GM12878 (cell line): ENCODE measurements at regions not wholly inside any gene's neighbourhood (a gene's known extent, or its start where the extent isn't known, plus 50 kb on each side); places are given as distances from the start of the nearest gene placed in this dataset.

Experiments
- ATAC-seq: fragments of 200-7000 bp; cut with Tn5 transposase; 3 replicates; pipeline ENCODE4 v1.9.1; 2020; ENCODE audit warnings: mild to moderate bottlenecking, moderate library complexity
- BruUV-seq: library from RNA; stranded (reverse); fragments of 400-500 nt; replicated peaks from 2 replicates; lab custom pipeline; 2021; lab: Mats Ljungman, UMichigan
- CTCF ChIA-PET: fragments of 300-600 bp; sonication (Branson Sonifier 250); formaldehyde crosslinking; extraction: SDS; loops from one replicate; lab custom pipeline; 2021; ENCODE audit warnings: inconsistent platforms; lab: Yijun Ruan, JAX
- POLR2A ChIA-PET: fragments of 350-600 bp; formaldehyde crosslinking; extraction: SDS; loops from one replicate; lab custom pipeline; 2021; ENCODE audit warnings: inconsistent platforms; lab: Charles Lee
- RAD21 ChIA-PET: fragments of 300-600 bp; sonication (Branson Sonifier 250); formaldehyde crosslinking; loops from one replicate; lab custom pipeline; 2023; ENCODE audit warnings: antibody characterized with exemption; ENCODE audit not compliant: unreplicated experiment; lab: Charles Lee
- SMC1A ChIA-PET: fragments of 300-600 bp; sonication (Branson Sonifier 250); formaldehyde crosslinking; loops from one replicate; lab custom pipeline; 2023; ENCODE audit not compliant: unreplicated experiment, uncharacterized antibody; lab: Charles Lee
- DNase-seq: peaks from one replicate; pipeline ENCODE4 v3.0.0-alpha.2; 2011; ENCODE audit warnings: low read depth, low spot score
- FAIRE-seq: peaks from 3 replicates; lab custom pipeline; 2011; peaks lifted over from hg19 to GRCh38; lab: Jason Lieb, UNC
- H2AFZ ChIP-seq: 2 replicates; pipeline ENCODE4 v1.6.0; 2011; ENCODE audit warnings: low read depth, low read length, control low read depth; ENCODE audit not compliant: control insufficient read depth
- H3K27ac ChIP-seq: 2 replicates; pipeline ENCODE4 v1.5.1; 2011; ENCODE audit warnings: control low read depth; ENCODE audit not compliant: control insufficient read depth, insufficient read depth
- H3K27me3 ChIP-seq, 2 experiments: replicated peaks in 1 of 2; 2 replicates each; pipeline versions ENCODE4 v1.6.0 to v1.6.1; 2011; ENCODE audit warnings: low read length in 1 of 2; ENCODE audit not compliant: control insufficient read depth in 2 of 2, insufficient read depth in 2 of 2
- H3K36me3 ChIP-seq, 2 experiments: 2 replicates each; pipeline ENCODE4 v1.5.1; 2011; ENCODE audit warnings: low read length in 1 of 2; ENCODE audit not compliant: control insufficient read depth in 2 of 2, insufficient read depth in 2 of 2
- H3K4me1 ChIP-seq: 2 replicates; pipeline ENCODE4 v1.6.1; 2011; ENCODE audit warnings: mild to moderate bottlenecking, low read length, moderate library complexity, mixed read lengths; ENCODE audit not compliant: control insufficient read depth, insufficient read depth
- H3K4me2 ChIP-seq: 2 replicates; pipeline ENCODE4 v1.6.0; 2011; ENCODE audit warnings: control low read depth; ENCODE audit not compliant: control insufficient read depth, insufficient read depth
- H3K4me3 ChIP-seq: fragments of 200-600 bp; sonication (generic); 2 replicates; pipeline ENCODE4 v1.5.1; 2016
- H3K79me2 ChIP-seq: 2 replicates; pipeline ENCODE4 v1.6.0; 2011; ENCODE audit warnings: low read length; ENCODE audit not compliant: control insufficient read depth, insufficient read depth
- H3K9ac ChIP-seq: 2 replicates; pipeline ENCODE4 v1.8.0; 2011; ENCODE audit warnings: low read length, control low read depth, mixed read lengths; ENCODE audit not compliant: control insufficient read depth, insufficient read depth
- H3K9me3 ChIP-seq: replicated peaks from 3 replicates; pipeline ENCODE4 v1.5.1; 2011; ENCODE audit warnings: mild to moderate bottlenecking, low read length; ENCODE audit not compliant: control insufficient read depth, insufficient read depth
- H4K20me1 ChIP-seq: 2 replicates; pipeline ENCODE4 v1.6.0; 2011; ENCODE audit not compliant: control insufficient read depth, insufficient read depth
- BCL11A ChIP-seq: IDR thresholded peaks from 2 replicates; pipeline ENCODE4 v1.6.1; 2011; ENCODE audit warnings: low read depth, low read length
- CREB1 ChIP-seq: IDR thresholded peaks from 2 replicates; pipeline ENCODE4 v1.6.1; 2012; ENCODE audit warnings: low read depth, mild to moderate bottlenecking, inconsistent platforms
- ETV6 ChIP-seq, 2 experiments: fragments of 450-650 bp in 1 of 2; IDR thresholded peaks in 1 of 2; conservative IDR thresholded peaks in 1 of 2; 2 replicates each; pipeline ENCODE4 v1.6.1; 2014; ENCODE audit warnings: antibody characterized with exemption in 1 of 2, borderline replicate concordance in 1 of 2, low read depth in 1 of 2, mild to moderate bottlenecking in 1 of 2, moderate library complexity in 1 of 2
- EZH2 ChIP-seq: IDR thresholded peaks from 2 replicates; pipeline ENCODE4 v1.6.1; 2012; ENCODE audit warnings: low read depth, mild to moderate bottlenecking, control low read depth, inconsistent platforms, low read length, borderline replicate concordance; ENCODE audit not compliant: control insufficient read depth
- GABPA ChIP-seq: IDR thresholded peaks from 2 replicates; pipeline ENCODE4 v1.6.1; 2014; ENCODE audit warnings: antibody characterized with exemption, low read depth, mild to moderate bottlenecking, inconsistent platforms
- IRF4 ChIP-seq: IDR thresholded peaks from 2 replicates; pipeline ENCODE4 v1.6.1; 2011; ENCODE audit warnings: low read depth, low read length
- KAT2A ChIP-seq: conservative IDR thresholded peaks from 2 replicates; pipeline ENCODE4 v1.6.1; 2011; ENCODE audit warnings: low read depth, low read length; ENCODE audit not compliant: control insufficient read depth
- RAD51 ChIP-seq: fragments of 450-650 bp; IDR thresholded peaks from 2 replicates; pipeline ENCODE4 v1.6.1; 2016; ENCODE audit warnings: moderate library complexity, mild to moderate bottlenecking, inconsistent platforms
- SIN3A ChIP-seq: IDR thresholded peaks from 2 replicates; pipeline ENCODE4 v1.6.1; 2012; ENCODE audit warnings: low read depth, low read length, improper control_type of control experiment
- SUZ12 ChIP-seq: fragments of 200-600 bp; sonication (generic); IDR thresholded peaks from one replicate; pipeline ENCODE4 v1.6.1; 2018; ENCODE audit warnings: antibody characterized with exemption, mild to moderate bottlenecking; ENCODE audit not compliant: unreplicated experiment
- TCF12 ChIP-seq: IDR thresholded peaks from 2 replicates; pipeline ENCODE4 v1.6.1; 2011; ENCODE audit warnings: low read depth, mild to moderate bottlenecking, low read length
- YY1 ChIP-seq: IDR thresholded peaks from 2 replicates; pipeline ENCODE4 v1.6.1; 2011; ENCODE audit warnings: low read depth, mild to moderate bottlenecking, low read length
- ZSCAN29 ChIP-seq: fragments of 450-650 bp; IDR thresholded peaks from 2 replicates; pipeline ENCODE4 v1.6.1; 2017; ENCODE audit warnings: mild to moderate bottlenecking, moderate library complexity
- WGBS: methylation state at CpG from one replicate; pipeline ENCODE4 v1.1.6; 2016; ENCODE audit warnings: low lambda C conversion rate; ENCODE audit not compliant: insufficient replicate concordance, insufficient coverage; ENCODE audit errors: missing lambda C conversion rate; 5-methylcytosine and 5-hydroxymethylcytosine counted together
- in situ Hi-C: fragments of 300-500 bp; cut with MboI; formaldehyde crosslinking; loops from 9 replicates; pipeline ENCODE4 v1.14.3; 2018; ENCODE audit warnings: mixed read lengths
- intact Hi-C: fragments of 100-400 bp; cut with micrococcal nuclease; formaldehyde crosslinking; loops from one replicate; pipeline ENCODE4 v1.14.2; 2022; ENCODE audit not compliant: unreplicated experiment
- TF ChIP-seq, protein P1 (sequence below): fragments of 450-650 bp; IDR thresholded peaks from 2 replicates; pipeline ENCODE4 v1.6.1; 2017; ENCODE audit warnings: low read depth, mild to moderate bottlenecking, moderate library complexity
- TF ChIP-seq, protein P2 (sequence below): IDR thresholded peaks from 2 replicates; pipeline ENCODE4 v1.6.1; 2011; ENCODE audit warnings: mild to moderate bottlenecking, low read depth, low read length, moderate library complexity; ENCODE audit not compliant: insufficient replicate concordance

DNA sequence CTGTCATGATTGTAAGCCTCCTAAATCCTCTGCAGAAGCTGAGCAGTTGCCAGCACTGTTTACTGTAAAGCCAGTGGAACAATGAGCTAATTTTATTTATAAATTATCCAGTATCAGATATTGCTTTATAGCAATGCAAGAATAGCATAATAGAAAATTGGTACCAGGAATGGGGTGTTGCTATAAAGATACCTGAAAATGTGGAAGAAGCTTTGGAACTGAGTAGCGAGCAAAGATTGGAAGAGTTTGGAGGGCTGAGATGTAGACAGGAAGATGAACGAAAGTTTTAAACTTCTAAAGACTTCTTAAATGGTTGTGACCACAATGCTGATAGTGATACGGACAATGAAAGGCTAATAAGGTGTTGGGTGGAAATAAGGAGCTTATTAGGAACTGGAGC lies 917.4 kb upstream of the POT1 start:
- no peak overlapping the region for H3K27ac ChIP-seq
- intact Hi-C loops (no loop called here), in situ Hi-C loops (no loop called here)
- ATAC-seq (no peak), DNase-seq (no peak), FAIRE-seq (no peak)
- H3K9ac ChIP-seq, result no peak overlapping the region
- no peak overlapping the region for H2AFZ ChIP-seq
- H3K4me1 ChIP-seq, result no peaks in the 10 kb centered on the region
- ChIA-PET RAD21 (no interaction called here), POLR2A (interaction anchor here (1.2 kb wide), 1 partner anchor 23 kb away, joined by 3 read pairs; no protein-coding TSS in a partner anchor), CTCF (no interaction called here), SMC1A (interaction anchor here (0.9 kb wide), 1 partner anchor 25 kb away, joined by 3 read pairs; no protein-coding TSS in a partner anchor)
- no TSS peak for BruUV-seq
- no peaks in the 10 kb centered on the region for H3K9me3 ChIP-seq
- H3K79me2 ChIP-seq, result no peaks in the 10 kb centered on the region
- H4K20me1 ChIP-seq, result no peaks in the 10 kb centered on the region
- 4% methylated on average over 3 of the region's 3 CpGs for WGBS
- no peak overlapping the region for H3K4me2 ChIP-seq
- H3K4me3 ChIP-seq, result no peak overlapping the region
- TF ChIP-seq ETV6 (conservative IDR thresholded peaks at IDR 0.05 in 1 of 2, IDR thresholded peaks at IDR 0.05 in 1 of 2; ENCODE audit: borderline replicate concordance in 1 of 2, low read depth in 1 of 2), result no peak
- TF ChIP-seq RAD51, result no peak
- TF ChIP-seq GABPA, result no peak
- no peak for TF ChIP-seq ZSCAN29
- no peak for TF ChIP-seq CREB1
- TF ChIP-seq BCL11A, result no peak
- no peak for TF ChIP-seq SIN3A
- TF ChIP-seq EZH2, result no peak
- TF ChIP-seq KAT2A, result no peak
- TF ChIP-seq, protein P1, sequence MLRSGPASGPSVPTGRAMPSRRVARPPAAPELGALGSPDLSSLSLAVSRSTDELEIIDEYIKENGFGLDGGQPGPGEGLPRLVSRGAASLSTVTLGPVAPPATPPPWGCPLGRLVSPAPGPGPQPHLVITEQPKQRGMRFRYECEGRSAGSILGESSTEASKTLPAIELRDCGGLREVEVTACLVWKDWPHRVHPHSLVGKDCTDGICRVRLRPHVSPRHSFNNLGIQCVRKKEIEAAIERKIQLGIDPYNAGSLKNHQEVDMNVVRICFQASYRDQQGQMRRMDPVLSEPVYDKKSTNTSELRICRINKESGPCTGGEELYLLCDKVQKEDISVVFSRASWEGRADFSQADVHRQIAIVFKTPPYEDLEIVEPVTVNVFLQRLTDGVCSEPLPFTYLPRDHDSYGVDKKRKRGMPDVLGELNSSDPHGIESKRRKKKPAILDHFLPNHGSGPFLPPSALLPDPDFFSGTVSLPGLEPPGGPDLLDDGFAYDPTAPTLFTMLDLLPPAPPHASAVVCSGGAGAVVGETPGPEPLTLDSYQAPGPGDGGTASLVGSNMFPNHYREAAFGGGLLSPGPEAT, result no peak
- TF ChIP-seq, protein P2, sequence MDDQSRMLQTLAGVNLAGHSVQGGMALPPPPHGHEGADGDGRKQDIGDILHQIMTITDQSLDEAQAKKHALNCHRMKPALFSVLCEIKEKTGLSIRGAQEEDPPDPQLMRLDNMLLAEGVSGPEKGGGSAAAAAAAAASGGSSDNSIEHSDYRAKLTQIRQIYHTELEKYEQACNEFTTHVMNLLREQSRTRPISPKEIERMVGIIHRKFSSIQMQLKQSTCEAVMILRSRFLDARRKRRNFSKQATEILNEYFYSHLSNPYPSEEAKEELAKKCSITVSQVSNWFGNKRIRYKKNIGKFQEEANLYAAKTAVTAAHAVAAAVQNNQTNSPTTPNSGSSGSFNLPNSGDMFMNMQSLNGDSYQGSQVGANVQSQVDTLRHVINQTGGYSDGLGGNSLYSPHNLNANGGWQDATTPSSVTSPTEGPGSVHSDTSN, result no peak
- no peak for TF ChIP-seq SUZ12
- TF ChIP-seq YY1, result no peak
- TF ChIP-seq IRF4, result no peak
- no peak for TF ChIP-seq TCF12
- H3K27me3 ChIP-seq, result no peaks in the 10 kb centered on the region
- H3K36me3 ChIP-seq, result no peaks in the 10 kb centered on the region
